Ascending aorta (tissue), 2 donors: ENCODE measurements at regions not wholly inside any gene's neighbourhood (a gene's known extent, or its start where the extent isn't known, plus 50 kb on each side); places are given as distances from the start of the nearest gene placed in this dataset.

Experiments used
- DNase-seq, 2 donors: peaks; one replicate each; pipeline ENCODE4 v3.0.0-alpha.2; 2019; ENCODE audit warnings: low spot score in 2 of 2
- H3K27ac ChIP-seq, 2 donors: fragments of 200-600 bp; sonication (generic); one replicate each; pipeline ENCODE4 v1.5.1; 2016 to 2017; ENCODE audit warnings: mild to moderate bottlenecking in 1 of 2
- H3K27me3 ChIP-seq: fragments of 200-600 bp; sonication (generic); one replicate; pipeline ENCODE4 v1.5.1; 2017
- H3K36me3 ChIP-seq, 2 donors: fragments of 200-600 bp; sonication (generic); one replicate each; pipeline ENCODE4 v1.5.1; 2016
- H3K4me1 ChIP-seq, 2 donors: fragments of 200-600 bp; sonication (generic); one replicate each; pipeline ENCODE4 v1.5.1; 2016 to 2017; ENCODE audit warnings: mild to moderate bottlenecking in 1 of 2
- H3K4me3 ChIP-seq, 2 donors: fragments of 200-600 bp; sonication (generic); one replicate each; pipeline ENCODE4 v1.5.1; 2016 to 2017; ENCODE audit warnings: mild to moderate bottlenecking in 1 of 2
- H3K9me3 ChIP-seq, 2 donors: fragments of 200-600 bp; sonication (generic); one replicate each; pipeline ENCODE4 v1.5.1; 2016
- CTCF ChIP-seq, 3 experiments: fragments of 200-600 bp in 2 of 3; fragments of 450-650 bp in 1 of 3; sonication (generic) in 2 of 3; IDR thresholded peaks; one replicate each; pipeline ENCODE4 v1.5.1; 2016 to 2019; ENCODE audit warnings: antibody characterized with exemption in 3 of 3, mild to moderate bottlenecking in 1 of 3, moderate library complexity in 1 of 3
- intact Hi-C: fragments of 100-400 bp; cut with DNase I; formaldehyde crosslinking; loops from one replicate; pipeline ENCODE4 v1.15.1; 2023

DNA sequence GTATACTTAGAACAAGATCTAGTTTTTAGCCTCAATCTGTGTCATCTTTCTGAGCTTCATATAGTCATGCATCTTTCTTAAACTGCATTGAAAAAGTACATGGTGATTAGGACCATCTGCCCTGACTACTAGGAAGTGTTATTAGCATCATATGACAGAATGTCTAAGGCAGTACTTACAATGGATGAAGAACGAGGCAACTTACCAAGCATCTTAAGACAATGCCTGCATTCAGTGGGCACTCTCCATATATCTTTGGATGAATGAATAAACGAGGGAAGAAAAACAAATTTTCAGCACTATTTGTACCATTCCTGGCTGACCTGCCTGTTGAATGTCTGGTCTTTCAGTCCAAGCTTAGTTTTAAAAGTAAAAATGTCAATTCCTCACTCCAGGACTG lies 185.4 kb upstream of the EPHA3 start:
- no peak for DNase-seq
- Histone ChIP-seq H3K4me3 (no peak overlapping the region), H3K27me3 (no peaks in the 10 kb centered on the region), H3K9me3 (no peaks in the 10 kb centered on the region), H3K36me3 (no peaks in the 10 kb centered on the region), H3K27ac (no peak overlapping the region), H3K4me1 (no peaks in the 10 kb centered on the region)
- TF ChIP-seq CTCF (IDR thresholded peaks at IDR 0.05): no peak
- intact Hi-C loops: no loop called here

- H3K27ac ChIP-seq: no peak overlapping the region
- DNase-seq: no peak
- H3K36me3 ChIP-seq: no peaks in the 10 kb centered on the region
- intact Hi-C loops: no loop called here
- no peaks in the 10 kb centered on the region for H3K4me1 ChIP-seq
- H3K9me3 ChIP-seq: no peaks in the 10 kb centered on the region
- no peaks in the 10 kb centered on the region for H3K27me3 ChIP-seq
- H3K4me3 ChIP-seq: no peak overlapping the region
- TF ChIP-seq CTCF (IDR thresholded peaks at IDR 0.05): no peak
Observed at GRCh38 chr3:88926221-88926620, 181.2 kb upstream of the EPHA3 start.

DNA sequence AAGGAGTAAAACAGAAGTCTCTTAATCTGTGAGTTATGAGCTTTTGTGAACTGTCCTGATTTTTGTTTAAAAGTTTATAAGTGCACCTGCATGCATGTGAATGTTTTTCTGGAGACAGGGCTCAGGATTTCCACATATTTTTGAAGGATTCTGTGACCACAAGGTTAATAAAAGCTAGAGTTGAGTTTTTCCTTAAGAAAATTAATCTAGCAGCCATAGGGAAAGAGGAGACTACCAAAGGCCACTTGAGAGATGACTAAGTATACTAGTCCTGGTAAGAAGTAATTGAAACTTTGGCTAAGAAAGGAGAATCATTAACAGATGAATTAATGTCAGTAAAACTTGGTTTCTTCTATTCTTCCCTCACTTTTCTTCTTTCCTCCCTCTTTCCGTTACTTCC lies 176.8 kb upstream of the EPHA3 start:
- no peaks in the 10 kb centered on the region for H3K36me3 ChIP-seq
- H3K27me3 ChIP-seq: no peaks in the 10 kb centered on the region
- H3K27ac ChIP-seq: no peak overlapping the region
- H3K9me3 ChIP-seq: no peaks in the 10 kb centered on the region
- intact Hi-C loops: no loop called here
- DNase-seq: no peak
- no peak for TF ChIP-seq CTCF (IDR thresholded peaks at IDR 0.05)
- no peaks in the 10 kb centered on the region for H3K4me1 ChIP-seq
- H3K4me3 ChIP-seq: no peak overlapping the region

DNA sequence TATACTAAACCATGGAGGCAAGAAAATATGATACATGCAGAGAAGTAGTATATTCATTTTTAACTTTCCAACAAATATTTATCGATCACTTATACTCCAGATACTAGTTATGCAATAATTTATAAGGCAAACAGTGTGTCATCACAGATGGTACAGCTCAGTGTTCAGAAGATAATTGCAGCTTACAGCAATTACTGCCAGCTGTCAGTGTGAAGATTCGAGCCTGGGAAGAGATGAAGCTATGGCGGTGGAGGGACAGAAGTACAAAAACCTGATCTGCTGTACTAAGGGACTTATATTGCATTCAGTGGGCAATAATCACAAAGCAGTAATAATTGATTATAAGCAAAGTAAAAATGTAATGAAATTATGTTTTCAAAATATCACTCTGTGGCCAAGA lies 170.6 kb upstream of the EPHA3 start:
- no peaks in the 10 kb centered on the region for H3K9me3 ChIP-seq
- no peak overlapping the region for H3K4me3 ChIP-seq
- H3K36me3 ChIP-seq: no peaks in the 10 kb centered on the region
- no peaks in the 10 kb centered on the region for H3K27me3 ChIP-seq
- no peak overlapping the region for H3K27ac ChIP-seq
- no peaks in the 10 kb centered on the region for H3K4me1 ChIP-seq
- TF ChIP-seq CTCF (IDR thresholded peaks at IDR 0.05): no peak
- no peak for DNase-seq
- intact Hi-C loops: no loop called here

DNA sequence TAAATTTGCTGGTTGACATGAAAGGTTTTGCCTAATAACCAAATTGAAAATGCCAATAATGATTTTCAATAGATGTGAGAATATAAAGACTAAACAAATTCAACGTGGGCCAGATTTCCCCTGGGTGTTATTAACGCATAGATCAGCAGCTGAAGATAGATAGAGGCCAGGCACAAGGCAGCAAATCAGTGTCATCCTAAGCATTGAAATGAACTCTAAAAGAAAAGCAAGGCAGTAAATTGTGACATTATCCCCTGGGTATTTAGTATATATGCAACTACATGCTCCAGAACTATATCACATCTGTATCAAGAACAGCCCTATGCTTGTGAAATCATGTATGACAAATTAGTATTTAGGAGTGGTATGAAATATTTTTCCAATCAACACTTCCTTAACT lies 167.1 kb upstream of the EPHA3 start:
- H3K9me3 ChIP-seq: no peaks in the 10 kb centered on the region
- no peak overlapping the region for H3K4me3 ChIP-seq
- no peak for DNase-seq
- H3K4me1 ChIP-seq: no peaks in the 10 kb centered on the region
- intact Hi-C loops: no loop called here
- no peak overlapping the region for H3K27ac ChIP-seq
- H3K36me3 ChIP-seq: no peaks in the 10 kb centered on the region
- TF ChIP-seq CTCF (IDR thresholded peaks at IDR 0.05): no peak
- H3K27me3 ChIP-seq: no peaks in the 10 kb centered on the region

- Histone ChIP-seq H3K36me3 (no peaks in the 10 kb centered on the region), H3K4me1 (no peaks in the 10 kb centered on the region), H3K4me3 (no peak overlapping the region), H3K9me3 (no peaks in the 10 kb centered on the region), H3K27ac (no peak overlapping the region), H3K27me3 (no peaks in the 10 kb centered on the region)
- intact Hi-C loops: no loop called here
- no peak for TF ChIP-seq CTCF (IDR thresholded peaks at IDR 0.05)
- no peak for DNase-seq
Observed at GRCh38 chr3:88947013-88947412, 160.4 kb upstream of the EPHA3 start.
